ENCODE measurements at regions not wholly inside any gene's neighbourhood (a gene's known extent, or its start where the extent isn't known, plus 50 kb on each side); places are given as distances from the start of the nearest gene placed in this dataset.

GRCh38 chr13:75993241-75993640 lies 357.1 kb downstream of the LMO7 start:
- no peak for DNase-seq

GRCh38 chr13:75986818-75987217 lies 350.7 kb downstream of the LMO7 start:
- no peak for DNase-seq

- no peak for DNase-seq
These were observed 349.0 kb downstream of the LMO7 start for GRCh38 chr13:75985132-75985531.

- no peak for DNase-seq
These were observed 342.7 kb downstream of the LMO7 start for GRCh38 chr13:75978818-75979217.

- DNase-seq = no peak
These were observed 332.1 kb downstream of the LMO7 start for GRCh38 chr13:75968103-75968838.

- DNase-seq = no peak
These were observed 327.2 kb downstream of the LMO7 start for GRCh38 chr13:75963302-75963701.

DNA sequence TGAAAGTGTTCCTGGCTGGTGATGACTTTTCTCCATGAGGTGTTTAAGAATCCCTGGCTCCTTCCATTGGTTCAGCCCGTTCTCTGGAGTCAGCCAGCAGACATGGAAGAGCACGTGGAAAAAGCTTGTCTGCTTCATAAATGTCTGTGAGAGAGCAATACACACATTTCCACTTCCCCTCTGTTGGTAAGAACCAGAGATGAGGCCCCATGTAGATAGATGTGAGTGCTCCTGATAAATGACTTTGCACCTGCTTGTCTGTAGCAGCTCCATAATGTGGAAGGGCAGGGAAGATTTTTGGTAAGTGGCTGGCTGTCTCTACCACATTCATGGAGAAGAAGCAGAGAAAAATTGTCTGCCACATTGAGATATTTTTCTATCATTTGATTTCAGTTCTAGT lies 325.8 kb downstream of the LMO7 start:
- DNase-seq = no peak

- DNase-seq = no peak
These were observed 324.4 kb downstream of the LMO7 start for GRCh38 chr13:75960538-75960994.

GRCh38 chr13:75959861-75960481 lies 323.8 kb downstream of the LMO7 start:
- peak; percentile 19 for DNase-seq

DNA sequence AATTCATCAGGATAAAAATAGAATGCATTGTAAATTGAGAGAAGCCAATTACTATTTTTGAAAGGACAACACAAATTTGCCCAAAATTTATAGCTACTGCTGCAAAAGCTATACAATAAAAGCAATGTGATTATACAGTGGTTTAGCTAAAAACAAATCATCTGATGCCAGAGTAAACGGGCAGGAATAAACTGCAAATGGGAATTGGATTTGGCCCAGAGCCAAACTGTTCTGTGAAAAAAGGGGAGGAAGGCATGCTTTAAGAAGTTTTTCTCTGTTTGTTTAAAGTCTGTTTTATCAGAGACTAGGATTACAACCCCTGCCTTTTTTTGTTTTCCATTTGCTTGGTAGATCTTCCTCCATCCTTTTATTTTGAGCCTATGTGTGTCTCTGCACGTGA lies 317.5 kb downstream of the LMO7 start:
- DNase-seq = peak; percentile 5

GRCh38 chr13:75947448-75947847 lies 311.3 kb downstream of the LMO7 start:
- DNase-seq = no peak

GRCh38 chr13:75946536-75947284 lies 310.6 kb downstream of the LMO7 start:
- DNase-seq = no peak

DNA sequence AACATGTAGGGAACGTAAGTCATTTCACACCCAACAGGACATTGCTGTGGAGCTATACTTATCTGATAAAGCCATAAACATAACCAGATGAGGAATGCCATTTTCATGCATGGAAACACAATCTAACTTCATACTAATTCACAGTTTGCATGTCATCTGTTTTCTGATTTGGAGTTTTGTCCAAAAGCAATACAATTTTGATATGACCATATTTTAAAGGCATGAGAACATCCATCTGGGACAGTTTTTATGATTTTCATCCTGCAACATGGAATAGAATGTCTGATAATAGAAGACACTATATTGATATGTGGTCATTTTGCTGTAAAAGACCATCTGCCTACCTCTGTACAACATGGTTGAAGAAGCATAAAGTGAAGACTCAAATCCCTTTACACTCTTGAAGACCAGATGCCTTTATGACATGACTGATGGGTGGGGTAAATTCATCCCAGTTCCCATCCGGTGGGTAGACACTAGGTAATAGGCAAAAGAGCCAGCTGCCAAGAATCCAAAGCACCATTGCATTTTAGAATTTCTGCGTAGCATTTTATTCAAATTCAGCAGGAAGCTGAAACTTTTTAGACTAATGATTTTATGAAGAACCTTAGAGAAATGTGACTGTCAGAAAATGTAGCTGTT lies 309.8 kb downstream of the LMO7 start:
- DNase-seq = no peak

- DNase-seq = peak; percentile 17
These were observed 302.9 kb downstream of the LMO7 start for GRCh38 chr13:75938811-75939560.

DNA sequence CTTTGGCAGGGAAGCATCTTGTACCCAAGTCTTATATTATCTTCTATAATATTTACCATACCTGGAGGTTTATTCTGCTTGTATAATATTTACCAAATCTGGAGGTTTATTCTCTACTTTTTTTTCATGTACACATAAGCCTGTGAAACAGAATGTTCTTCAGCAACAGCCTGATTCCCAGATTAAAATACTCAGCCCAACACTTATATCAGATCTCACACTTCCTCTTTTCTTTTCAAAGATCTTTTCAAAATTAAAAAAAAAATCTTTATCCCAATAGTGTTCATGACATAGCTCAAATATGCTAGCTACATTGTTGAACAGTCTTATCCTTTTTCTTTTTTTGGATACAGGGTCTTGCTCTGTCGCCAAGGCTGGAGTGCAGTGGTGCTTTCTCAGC lies 300.7 kb downstream of the LMO7 start:
- no peak for DNase-seq

GRCh38 chr13:75935805-75936204 lies 299.7 kb downstream of the LMO7 start:
- DNase-seq = no peak

- DNase-seq = no peak
These were observed 298.8 kb downstream of the LMO7 start for GRCh38 chr13:75934889-75935288.

GRCh38 chr13:75932636-75933035 lies 296.5 kb downstream of the LMO7 start:
- DNase-seq = no peak

GRCh38 chr13:75931116-75931515 lies 295.0 kb downstream of the LMO7 start:
- DNase-seq = no peak

- no peak for DNase-seq
These were observed 292.9 kb downstream of the LMO7 start for GRCh38 chr13:75929076-75929475.

DNA sequence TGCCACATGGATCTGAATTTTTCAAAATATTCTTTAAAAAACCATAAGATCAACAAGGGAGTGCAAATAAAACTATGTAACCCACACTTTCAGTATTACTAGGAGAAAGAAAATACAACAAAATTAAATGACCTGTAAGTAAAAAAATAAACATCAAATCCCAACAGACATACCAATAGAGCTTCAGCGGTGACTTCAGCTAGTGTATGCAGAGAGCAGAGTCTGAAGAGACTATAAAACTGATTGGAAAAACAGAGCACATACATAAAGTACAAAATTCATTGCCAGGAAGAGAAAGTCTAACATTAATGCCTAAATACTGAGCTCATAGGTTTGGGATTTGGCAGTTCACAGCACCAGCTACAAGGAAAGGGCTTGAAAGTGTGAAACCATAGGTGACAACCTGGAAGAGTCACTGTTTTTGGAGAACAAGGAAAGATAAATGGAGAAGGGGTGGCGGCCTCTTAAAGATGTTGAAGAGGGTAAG lies 291.1 kb downstream of the LMO7 start:
- no peak for DNase-seq

DNA sequence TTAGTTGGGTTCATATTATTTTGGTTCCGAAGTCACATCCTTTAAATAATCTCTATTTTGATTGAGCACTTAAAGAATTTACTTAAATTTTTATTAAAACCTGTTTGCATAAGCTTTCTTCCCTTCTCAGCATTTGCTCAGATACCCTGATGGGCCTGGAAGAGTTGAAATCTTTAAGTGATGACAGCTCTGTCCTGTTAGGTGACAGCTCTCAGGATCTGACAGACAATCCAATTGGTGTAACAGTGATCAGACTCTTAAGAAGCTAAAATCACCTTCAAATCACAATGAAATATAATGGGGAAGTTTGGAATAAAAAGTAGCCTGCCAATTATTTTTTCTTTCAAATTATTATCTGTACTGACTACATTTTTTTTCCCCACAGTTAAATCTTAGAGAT lies 284.4 kb downstream of the LMO7 start:
- no peak for DNase-seq

Data from NCI-H1105 treated with DMSO at 0.1 percent for 48 hours (cell line).